ENCODE measurements at regions not wholly inside any gene's neighbourhood (a gene's known extent, or its start where the extent isn't known, plus 50 kb on each side); places are given as distances from the start of the nearest gene placed in this dataset.
A peak's percentile ranks its signal among the peaks of the same experiment; 100 is the strongest.

- Histone ChIP-seq H3K27ac (ENCODE audit: low read depth, low read length) (no peak overlapping the region), H3K27me3 (ENCODE audit: control insufficient read depth, insufficient read depth, low read length) (no peaks in the 10 kb centered on the region), H3K9ac (ENCODE audit: low read length) (no peak overlapping the region), H3K4me1 (ENCODE audit: control insufficient read depth, insufficient read depth, low read length) (peaks cover 24% of the 10 kb centered on the region; the same call in 1 of the 2 replicates), H3K4me3 (ENCODE audit: low read depth, low read length) (no peak overlapping the region), H3K36me3 (ENCODE audit: control insufficient read depth, insufficient read depth, low read length) (peaks cover 69% of the 10 kb centered on the region), H3K9me3 (ENCODE audit: control insufficient read depth, insufficient read depth, low read depth, low read length) (no peaks in the 10 kb centered on the region)
Observed at GRCh38 chr12:124383028-124383427, 88.1 kb downstream of the RFLNA start.

GRCh38 chr12:124381456-124382296, 86.8 kb downstream of the RFLNA start:
- Histone ChIP-seq H3K4me1 (ENCODE audit: control insufficient read depth, insufficient read depth, low read length) (peaks cover 22% of the 10 kb centered on the region; the same call in 1 of the 2 replicates), H3K36me3 (ENCODE audit: control insufficient read depth, insufficient read depth, low read length) (peaks cover 80% of the 10 kb centered on the region), H3K4me3 (ENCODE audit: low read depth, low read length) (no peak overlapping the region), H3K27me3 (ENCODE audit: control insufficient read depth, insufficient read depth, low read length) (no peaks in the 10 kb centered on the region), H3K27ac (ENCODE audit: low read depth, low read length) (no peak overlapping the region), H3K9me3 (ENCODE audit: control insufficient read depth, insufficient read depth, low read depth, low read length) (no peaks in the 10 kb centered on the region), H3K9ac (ENCODE audit: low read length) (no peak overlapping the region)

- Histone ChIP-seq H3K9ac (ENCODE audit: low read length) (no peak overlapping the region), H3K9me3 (ENCODE audit: control insufficient read depth, insufficient read depth, low read depth, low read length) (no peaks in the 10 kb centered on the region), H3K4me1 (ENCODE audit: control insufficient read depth, insufficient read depth, low read length) (peaks cover 14% of the 10 kb centered on the region; the same call in 1 of the 2 replicates), H3K4me3 (ENCODE audit: low read depth, low read length) (no peak overlapping the region), H3K27me3 (ENCODE audit: control insufficient read depth, insufficient read depth, low read length) (no peaks in the 10 kb centered on the region), H3K27ac (ENCODE audit: low read depth, low read length) (no peak overlapping the region), H3K36me3 (ENCODE audit: control insufficient read depth, insufficient read depth, low read length) (peaks cover 86% of the 10 kb centered on the region)
Observed at GRCh38 chr12:124380796-124381455, 86.0 kb downstream of the RFLNA start.

- no peaks in the 10 kb centered on the region for H3K9me3 ChIP-seq (ENCODE audit: control insufficient read depth, insufficient read depth, low read depth, low read length)
- H3K36me3 ChIP-seq (ENCODE audit: control insufficient read depth, insufficient read depth, low read length) = peaks cover 86% of the 10 kb centered on the region
- H3K4me1 ChIP-seq (ENCODE audit: control insufficient read depth, insufficient read depth, low read length) = peaks cover 8% of the 10 kb centered on the region; the same call in 1 of the 2 replicates
- H3K9ac ChIP-seq (ENCODE audit: low read length) = no peak overlapping the region
- no peaks in the 10 kb centered on the region for H3K27me3 ChIP-seq (ENCODE audit: control insufficient read depth, insufficient read depth, low read length)
- H3K27ac ChIP-seq (ENCODE audit: low read depth, low read length) = peak overlapping the region; percentile 41; the same call in 1 of the 2 replicates
- H3K4me3 ChIP-seq (ENCODE audit: low read depth, low read length) = no peak overlapping the region
Observed at GRCh38 chr12:124379938-124380754, 85.3 kb downstream of the RFLNA start.

GRCh38 chr12:124379379-124379937, 84.6 kb downstream of the RFLNA start:
- H3K4me3 ChIP-seq (ENCODE audit: low read depth, low read length) = no peak overlapping the region
- H3K27me3 ChIP-seq (ENCODE audit: control insufficient read depth, insufficient read depth, low read length) = no peaks in the 10 kb centered on the region
- no peak overlapping the region for H3K27ac ChIP-seq (ENCODE audit: low read depth, low read length)
- H3K9me3 ChIP-seq (ENCODE audit: control insufficient read depth, insufficient read depth, low read depth, low read length) = no peaks in the 10 kb centered on the region
- H3K4me1 ChIP-seq (ENCODE audit: control insufficient read depth, insufficient read depth, low read length) = peaks cover 3% of the 10 kb centered on the region; the same call in 1 of the 2 replicates
- H3K9ac ChIP-seq (ENCODE audit: low read length) = no peak overlapping the region
- peaks cover 88% of the 10 kb centered on the region for H3K36me3 ChIP-seq (ENCODE audit: control insufficient read depth, insufficient read depth, low read length)

GRCh38 chr12:124378926-124379325, 84.0 kb downstream of the RFLNA start:
- no peaks in the 10 kb centered on the region for H3K9me3 ChIP-seq (ENCODE audit: control insufficient read depth, insufficient read depth, low read depth, low read length)
- peaks cover 90% of the 10 kb centered on the region for H3K36me3 ChIP-seq (ENCODE audit: control insufficient read depth, insufficient read depth, low read length)
- H3K4me3 ChIP-seq (ENCODE audit: low read depth, low read length) = no peak overlapping the region
- no peak overlapping the region for H3K27ac ChIP-seq (ENCODE audit: low read depth, low read length)
- no peak overlapping the region for H3K9ac ChIP-seq (ENCODE audit: low read length)
- H3K4me1 ChIP-seq (ENCODE audit: control insufficient read depth, insufficient read depth, low read length) = peaks cover 3% of the 10 kb centered on the region; the same call in 1 of the 2 replicates
- H3K27me3 ChIP-seq (ENCODE audit: control insufficient read depth, insufficient read depth, low read length) = no peaks in the 10 kb centered on the region

GRCh38 chr12:124377981-124378509, 83.2 kb downstream of the RFLNA start:
- Histone ChIP-seq H3K4me1 (ENCODE audit: control insufficient read depth, insufficient read depth, low read length) (peaks cover 3% of the 10 kb centered on the region; the same call in 1 of the 2 replicates), H3K27me3 (ENCODE audit: control insufficient read depth, insufficient read depth, low read length) (no peaks in the 10 kb centered on the region), H3K4me3 (ENCODE audit: low read depth, low read length) (no peak overlapping the region), H3K9ac (ENCODE audit: low read length) (no peak overlapping the region), H3K9me3 (ENCODE audit: control insufficient read depth, insufficient read depth, low read depth, low read length) (no peaks in the 10 kb centered on the region), H3K36me3 (ENCODE audit: control insufficient read depth, insufficient read depth, low read length) (peaks cover 86% of the 10 kb centered on the region), H3K27ac (ENCODE audit: low read depth, low read length) (no peak overlapping the region)

- H3K36me3 ChIP-seq (ENCODE audit: control insufficient read depth, insufficient read depth, low read length) = peaks cover 88% of the 10 kb centered on the region
- no peaks in the 10 kb centered on the region for H3K27me3 ChIP-seq (ENCODE audit: control insufficient read depth, insufficient read depth, low read length)
- no peak overlapping the region for H3K4me3 ChIP-seq (ENCODE audit: low read depth, low read length)
- H3K9me3 ChIP-seq (ENCODE audit: control insufficient read depth, insufficient read depth, low read depth, low read length) = no peaks in the 10 kb centered on the region
- H3K9ac ChIP-seq (ENCODE audit: low read length) = no peak overlapping the region
- H3K27ac ChIP-seq (ENCODE audit: low read depth, low read length) = peak overlapping the region; percentile 71; the same call in 1 of the 2 replicates
- no peaks in the 10 kb centered on the region; the same call in 1 of the 2 replicates for H3K4me1 ChIP-seq (ENCODE audit: control insufficient read depth, insufficient read depth, low read length)
Observed at GRCh38 chr12:124376435-124376834, 81.5 kb downstream of the RFLNA start.

GRCh38 chr12:124375789-124376175, 80.9 kb downstream of the RFLNA start:
- Histone ChIP-seq H3K27ac (ENCODE audit: low read depth, low read length) (no peak overlapping the region), H3K36me3 (ENCODE audit: control insufficient read depth, insufficient read depth, low read length) (peaks cover 87% of the 10 kb centered on the region), H3K4me1 (ENCODE audit: control insufficient read depth, insufficient read depth, low read length) (no peaks in the 10 kb centered on the region)

GRCh38 chr12:124375141-124375788, 80.4 kb downstream of the RFLNA start:
- no peak overlapping the region for H3K27ac ChIP-seq (ENCODE audit: low read depth, low read length)
- no peak overlapping the region for H3K9ac ChIP-seq (ENCODE audit: low read length)
- H3K27me3 ChIP-seq (ENCODE audit: control insufficient read depth, insufficient read depth, low read length) = no peaks in the 10 kb centered on the region
- no peaks in the 10 kb centered on the region for H3K4me1 ChIP-seq (ENCODE audit: control insufficient read depth, insufficient read depth, low read length)
- no peaks in the 10 kb centered on the region for H3K9me3 ChIP-seq (ENCODE audit: control insufficient read depth, insufficient read depth, low read depth, low read length)
- no peak overlapping the region for H3K4me3 ChIP-seq (ENCODE audit: low read depth, low read length)
- peaks cover 86% of the 10 kb centered on the region for H3K36me3 ChIP-seq (ENCODE audit: control insufficient read depth, insufficient read depth, low read length)

More at GRCh38 chr12:124375789-124376175, 80.9 kb downstream of the RFLNA start:
- Histone ChIP-seq H3K9ac (ENCODE audit: low read length) (peak overlapping the region; percentile 15), H3K4me3 (ENCODE audit: low read depth, low read length) (no peak overlapping the region), H3K27me3 (ENCODE audit: control insufficient read depth, insufficient read depth, low read length) (no peaks in the 10 kb centered on the region), H3K9me3 (ENCODE audit: control insufficient read depth, insufficient read depth, low read depth, low read length) (no peaks in the 10 kb centered on the region)
